PFSK-1 (cell line): ENCODE measurements at regions not wholly inside any gene's neighbourhood (a gene's known extent, or its start where the extent isn't known, plus 50 kb on each side); places are given as distances from the start of the nearest gene placed in this dataset.

Source experiments
- SIN3A ChIP-seq: IDR thresholded peaks from 2 replicates; pipeline ENCODE4 v1.6.1; 2012; ENCODE audit warnings: mild to moderate bottlenecking, low read length, moderate library complexity, borderline replicate concordance; ENCODE audit not compliant: insufficient read depth
- TAF1 ChIP-seq: IDR thresholded peaks from 2 replicates; pipeline ENCODE4 v1.6.1; 2012; ENCODE audit warnings: low read length, control low read depth, borderline replicate concordance; ENCODE audit not compliant: insufficient read depth
- TF ChIP-seq, protein P1 (sequence below), 2 experiments: IDR thresholded peaks; 2 replicates each; pipeline versions ENCODE4 v1.6.1 to v1.8.0; 2011 to 2012; ENCODE audit warnings: low read depth in 2 of 2, low read length in 2 of 2, control low read depth in 1 of 2, inconsistent platforms in 1 of 2, mild to moderate bottlenecking in 1 of 2, moderate library complexity in 1 of 2; ENCODE audit not compliant: insufficient read depth in 1 of 2

DNA sequence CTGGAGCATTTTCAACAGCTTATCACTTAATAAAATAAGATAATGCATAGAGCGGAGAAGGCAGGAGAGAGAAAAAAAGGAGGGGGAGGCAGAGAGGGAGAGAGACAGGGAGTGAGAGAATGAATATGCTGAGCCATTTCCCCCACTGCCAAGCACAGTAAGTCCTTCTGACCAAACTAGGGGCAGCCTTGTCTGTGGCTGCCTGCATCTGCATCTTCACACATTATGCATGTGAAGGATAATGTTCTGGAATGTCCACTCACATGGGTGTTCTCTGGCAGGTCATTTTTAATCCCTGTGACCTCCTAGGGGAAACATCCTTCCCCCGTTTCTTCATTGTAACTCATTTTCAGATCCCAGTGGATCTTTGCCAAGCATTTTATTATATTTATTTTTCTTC is 269.3 kb downstream of the FOXA2 start:
- TF ChIP-seq TAF1 (no peak), SIN3A (no peak)
- TF ChIP-seq, protein P1, sequence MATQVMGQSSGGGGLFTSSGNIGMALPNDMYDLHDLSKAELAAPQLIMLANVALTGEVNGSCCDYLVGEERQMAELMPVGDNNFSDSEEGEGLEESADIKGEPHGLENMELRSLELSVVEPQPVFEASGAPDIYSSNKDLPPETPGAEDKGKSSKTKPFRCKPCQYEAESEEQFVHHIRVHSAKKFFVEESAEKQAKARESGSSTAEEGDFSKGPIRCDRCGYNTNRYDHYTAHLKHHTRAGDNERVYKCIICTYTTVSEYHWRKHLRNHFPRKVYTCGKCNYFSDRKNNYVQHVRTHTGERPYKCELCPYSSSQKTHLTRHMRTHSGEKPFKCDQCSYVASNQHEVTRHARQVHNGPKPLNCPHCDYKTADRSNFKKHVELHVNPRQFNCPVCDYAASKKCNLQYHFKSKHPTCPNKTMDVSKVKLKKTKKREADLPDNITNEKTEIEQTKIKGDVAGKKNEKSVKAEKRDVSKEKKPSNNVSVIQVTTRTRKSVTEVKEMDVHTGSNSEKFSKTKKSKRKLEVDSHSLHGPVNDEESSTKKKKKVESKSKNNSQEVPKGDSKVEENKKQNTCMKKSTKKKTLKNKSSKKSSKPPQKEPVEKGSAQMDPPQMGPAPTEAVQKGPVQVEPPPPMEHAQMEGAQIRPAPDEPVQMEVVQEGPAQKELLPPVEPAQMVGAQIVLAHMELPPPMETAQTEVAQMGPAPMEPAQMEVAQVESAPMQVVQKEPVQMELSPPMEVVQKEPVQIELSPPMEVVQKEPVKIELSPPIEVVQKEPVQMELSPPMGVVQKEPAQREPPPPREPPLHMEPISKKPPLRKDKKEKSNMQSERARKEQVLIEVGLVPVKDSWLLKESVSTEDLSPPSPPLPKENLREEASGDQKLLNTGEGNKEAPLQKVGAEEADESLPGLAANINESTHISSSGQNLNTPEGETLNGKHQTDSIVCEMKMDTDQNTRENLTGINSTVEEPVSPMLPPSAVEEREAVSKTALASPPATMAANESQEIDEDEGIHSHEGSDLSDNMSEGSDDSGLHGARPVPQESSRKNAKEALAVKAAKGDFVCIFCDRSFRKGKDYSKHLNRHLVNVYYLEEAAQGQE (IDR thresholded peaks at IDR 0.05; ENCODE audit: insufficient read depth in 1 of 2, low read depth in 2 of 2, low read length in 2 of 2) = no peak
